T-cell (primary cell): ENCODE measurements at regions not wholly inside any gene's neighbourhood (a gene's known extent, or its start where the extent isn't known, plus 50 kb on each side); places are given as distances from the start of the nearest gene placed in this dataset.

Source experiments
- ATAC-seq, 4 experiments: fragments of 200-7000 bp in 3 of 4; fragments of 150-1000 bp in 1 of 4; cut with Tn5 transposase; replicated peaks in 1 of 4; 1 replicate in 3 of 4; 2 replicates in 1 of 4; pipeline ENCODE4 v1.10.0; 2021; ENCODE audit warnings: moderate library complexity in 3 of 4, mild to moderate bottlenecking in 2 of 4, moderate number of reproducible peaks in 1 of 4
- CTCF ChIA-PET, 2 donors: fragments of 300-600 bp; sonication (Branson Sonifier 250); formaldehyde crosslinking; loops; one replicate each; lab custom pipeline; 2022; ENCODE audit warnings: antibody characterized with exemption in 2 of 2; lab: Charles Lee
- POLR2A ChIA-PET, 2 donors: fragments of 300-600 bp; sonication (Branson Sonifier 250); formaldehyde crosslinking; loops; one replicate each; lab custom pipeline; 2022; ENCODE audit warnings: antibody characterized with exemption in 2 of 2; lab: Charles Lee
- DNase-seq, 35 experiments: peaks; one replicate each; pipeline versions ENCODE4 v3.0.0 to v3.0.0-alpha.2; 2013 to 2023
- H3K27ac ChIP-seq: one replicate; pipeline ENCODE4 v1.5.1; 2013; ENCODE audit warnings: low read length
- H3K27me3 ChIP-seq, 2 experiments: replicated peaks in 1 of 2; 1 replicate in 1 of 2; 2 replicates in 1 of 2; pipeline versions ENCODE4 v1.6.1 to v1.7.0; 2013; ENCODE audit warnings: low read length in 1 of 2, mixed read lengths in 1 of 2; ENCODE audit not compliant: control insufficient read depth in 2 of 2, insufficient read depth in 2 of 2; ENCODE audit errors: extremely low read depth in 1 of 2
- H3K36me3 ChIP-seq, 2 donors: 1 replicate in 1 of 2; 2 replicates in 1 of 2; pipeline versions ENCODE4 v1.6.1 to v1.7.0; 2013; ENCODE audit warnings: low read length in 1 of 2; ENCODE audit not compliant: control insufficient read depth in 2 of 2, insufficient read depth in 1 of 2; ENCODE audit errors: extremely low read depth in 1 of 2
- H3K4me1 ChIP-seq, 2 experiments: 1 replicate in 1 of 2; 2 replicates in 1 of 2; pipeline versions ENCODE4 v1.6.1 to v1.7.0; 2013; ENCODE audit warnings: low read length in 2 of 2, mixed read lengths in 1 of 2; ENCODE audit not compliant: insufficient read depth in 2 of 2, control insufficient read depth in 1 of 2; ENCODE audit errors: extremely low read depth in 1 of 2
- H3K4me3 ChIP-seq, 2 donors: 1 replicate in 1 of 2; 2 replicates in 1 of 2; pipeline versions ENCODE4 v1.5.1 to v1.7.0; 2013; ENCODE audit warnings: mild to moderate bottlenecking in 2 of 2, low read length in 1 of 2, moderate library complexity in 1 of 2; ENCODE audit not compliant: control insufficient read depth in 1 of 2; ENCODE audit errors: extremely low read depth in 1 of 2
- H3K9me3 ChIP-seq: 2 replicates; pipeline ENCODE4 v1.7.0; 2013
- H3K27ac Mint-ChIP-seq, 2 donors: one replicate each; pipeline ENCODE4 v1.8.0; 2020 to 2021; ENCODE audit warnings: mild to moderate bottlenecking in 2 of 2, mixed read lengths in 2 of 2
- H3K27me3 Mint-ChIP-seq, 2 donors: one replicate each; pipeline ENCODE4 v1.8.0; 2021 to 2022; ENCODE audit warnings: mixed read lengths in 2 of 2
- H3K36me3 Mint-ChIP-seq: one replicate; pipeline ENCODE4 v1.8.0; 2021; ENCODE audit warnings: mixed read lengths
- H3K4me1 Mint-ChIP-seq, 3 donors: one replicate each; pipeline ENCODE4 v1.8.0; 2020 to 2022; ENCODE audit warnings: mixed read lengths in 3 of 3, mild to moderate bottlenecking in 1 of 3
- H3K4me3 Mint-ChIP-seq, 3 donors: one replicate each; pipeline ENCODE4 v1.8.0; 2020 to 2022; ENCODE audit warnings: mild to moderate bottlenecking in 3 of 3, mixed read lengths in 3 of 3, moderate library complexity in 3 of 3
- H3K9me3 Mint-ChIP-seq, 3 donors: one replicate each; pipeline ENCODE4 v1.8.0; 2020 to 2022; ENCODE audit warnings: mixed read lengths in 3 of 3
- WGBS: methylation state at CpG from one replicate; pipeline ENCODE4 v1.1.5; 2013; ENCODE audit warnings: missing lambda C conversion rate; ENCODE audit not compliant: insufficient coverage; 5-methylcytosine and 5-hydroxymethylcytosine counted together

DNA sequence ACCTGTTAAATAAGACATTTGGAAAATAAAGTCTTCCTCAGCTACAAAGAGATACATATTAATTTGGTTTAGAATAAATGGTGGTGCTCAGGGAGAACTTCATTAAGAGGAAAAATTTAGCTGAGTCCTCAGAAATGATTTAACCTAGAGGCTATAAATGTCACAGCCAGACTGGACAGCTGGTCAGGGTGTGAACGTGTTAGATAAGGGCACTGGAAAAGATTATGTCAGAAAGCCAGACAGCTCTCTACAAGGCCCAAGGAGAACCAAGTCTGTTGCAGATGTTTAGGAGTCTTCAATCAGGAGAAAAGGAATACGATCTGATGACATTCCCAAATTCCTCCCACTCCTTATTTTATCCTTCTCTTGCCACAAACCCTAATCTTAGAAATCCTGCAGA, 265.2 kb downstream of the MAT2B start:
- CTCF ChIA-PET, result no interaction called here
- H3K27ac Mint-ChIP-seq, result no peak overlapping the region
- no peak for ATAC-seq
- POLR2A ChIA-PET, result no interaction called here
- DNase-seq, result no peak
- Histone ChIP-seq H3K36me3 (no peaks in the 10 kb centered on the region), H3K27me3 (no peaks in the 10 kb centered on the region), H3K9me3 (no peaks in the 10 kb centered on the region), H3K4me3 (no peak overlapping the region), H3K27ac (no peak overlapping the region), H3K4me1 (no peaks in the 10 kb centered on the region)
- H3K27me3 Mint-ChIP-seq, result peaks cover 0 to 3% of the 10 kb centered on the region in 2 donors
- H3K9me3 Mint-ChIP-seq, result peaks cover 0 to 9% (median 0%) of the 10 kb centered on the region in 3 donors
- H3K4me3 Mint-ChIP-seq, result no peak overlapping the region
- no peaks in the 10 kb centered on the region for H3K4me1 Mint-ChIP-seq
- no CpG with 5 or more reads among the region's 2 CpGs for WGBS
- no peaks in the 10 kb centered on the region for H3K36me3 Mint-ChIP-seq

- no peak for DNase-seq
- no peaks in the 10 kb centered on the region for H3K4me1 Mint-ChIP-seq
Observed at GRCh38 chr5:163772241-163772640, 266.8 kb downstream of the MAT2B start.

DNA sequence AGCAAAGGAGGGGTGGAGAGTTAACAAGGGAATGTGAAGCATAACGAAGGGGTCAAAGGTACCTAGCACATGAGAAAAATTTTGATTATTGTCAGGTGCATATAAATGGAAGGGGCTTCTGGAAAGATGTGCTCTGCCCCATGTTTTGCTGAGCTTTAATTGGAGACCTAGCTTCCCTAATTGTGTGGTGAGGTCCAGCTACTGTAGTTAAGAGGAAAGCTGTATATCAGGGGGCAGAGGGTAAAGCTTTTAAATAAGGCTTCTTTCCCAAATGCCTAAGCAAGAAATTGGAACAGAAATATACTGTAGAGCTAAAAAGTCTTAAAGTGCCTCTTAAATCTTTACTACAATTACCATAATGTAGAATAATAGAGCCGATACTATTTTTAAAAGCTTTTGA, 267.2 kb downstream of the MAT2B start:
- Histone ChIP-seq H3K4me1 (no peaks in the 10 kb centered on the region), H3K36me3 (no peaks in the 10 kb centered on the region), H3K27ac (no peak overlapping the region), H3K27me3 (no peaks in the 10 kb centered on the region), H3K4me3 (no peak overlapping the region), H3K9me3 (no peaks in the 10 kb centered on the region)
- Mint-ChIP-seq H3K36me3 (no peaks in the 10 kb centered on the region), H3K27me3 (peaks cover 0 to 3% of the 10 kb centered on the region in 2 donors), H3K4me1 (no peaks in the 10 kb centered on the region), H3K9me3 (peaks cover 0 to 9% (median 0%) of the 10 kb centered on the region in 3 donors), H3K4me3 (no peak overlapping the region), H3K27ac (no peak overlapping the region)
- CTCF ChIA-PET, result no interaction called here
- DNase-seq (no peak), ATAC-seq (no peak)
- 63% methylated on average over 1 of the region's 2 CpGs for WGBS
- POLR2A ChIA-PET, result no interaction called here

More at GRCh38 chr5:163772241-163772640, 266.8 kb downstream of the MAT2B start:
- POLR2A ChIA-PET, result no interaction called here
- H3K27me3 ChIP-seq, result no peaks in the 10 kb centered on the region
- no peak for ATAC-seq
- Mint-ChIP-seq H3K36me3 (no peaks in the 10 kb centered on the region), H3K4me3 (no peak overlapping the region), H3K9me3 (peaks cover 0 to 9% (median 0%) of the 10 kb centered on the region in 3 donors), H3K27me3 (peaks cover 0 to 3% of the 10 kb centered on the region in 2 donors), H3K27ac (no peak overlapping the region)
- no peak overlapping the region for H3K4me3 ChIP-seq
- H3K27ac ChIP-seq, result no peak overlapping the region
- H3K9me3 ChIP-seq, result no peaks in the 10 kb centered on the region
- no CpG with 5 or more reads among the region's 1 CpG for WGBS
- no peaks in the 10 kb centered on the region for H3K36me3 ChIP-seq
- CTCF ChIA-PET, result no interaction called here
- no peaks in the 10 kb centered on the region for H3K4me1 ChIP-seq

- Histone ChIP-seq H3K4me3 (no peak overlapping the region), H3K36me3 (no peaks in the 10 kb centered on the region), H3K4me1 (no peaks in the 10 kb centered on the region), H3K27me3 (no peaks in the 10 kb centered on the region), H3K27ac (no peak overlapping the region), H3K9me3 (no peaks in the 10 kb centered on the region)
- POLR2A ChIA-PET, result no interaction called here
- Mint-ChIP-seq H3K4me3 (no peak overlapping the region), H3K36me3 (no peaks in the 10 kb centered on the region), H3K9me3 (peaks cover 0 to 9% (median 0%) of the 10 kb centered on the region in 3 donors), H3K27me3 (peaks cover 0 to 3% of the 10 kb centered on the region in 2 donors), H3K27ac (no peak overlapping the region), H3K4me1 (no peaks in the 10 kb centered on the region)
- ATAC-seq (no peak), DNase-seq (no peak)
- CTCF ChIA-PET, result no interaction called here
- 93% methylated on average over 2 of the region's 6 CpGs for whole genome bisulfite sequencing
Observed at GRCh38 chr5:163773226-163773625, 267.8 kb downstream of the MAT2B start.

- no peaks in the 10 kb centered on the region for H3K36me3 Mint-ChIP-seq
- Histone ChIP-seq H3K4me1 (no peaks in the 10 kb centered on the region), H3K27ac (no peak overlapping the region), H3K27me3 (no peaks in the 10 kb centered on the region), H3K4me3 (no peak overlapping the region), H3K9me3 (no peaks in the 10 kb centered on the region), H3K36me3 (no peaks in the 10 kb centered on the region)
- 78% methylated on average over 1 of the region's 3 CpGs for WGBS
- H3K27me3 Mint-ChIP-seq, result no peaks in the 10 kb centered on the region
- H3K27ac Mint-ChIP-seq, result no peak overlapping the region
- CTCF ChIA-PET, result interaction anchor here in 1 of 2 donors (0.7 kb wide), 1 partner anchor 33 kb away, joined by 3 read pairs; no protein-coding TSS in a partner anchor
- H3K4me1 Mint-ChIP-seq, result no peaks in the 10 kb centered on the region
- H3K9me3 Mint-ChIP-seq, result peaks cover 5 to 11% (median 10%) of the 10 kb centered on the region in 3 donors
- H3K4me3 Mint-ChIP-seq, result no peak overlapping the region
- DNase-seq (no peak), ATAC-seq (no peak)
- POLR2A ChIA-PET, result interaction anchor here in 1 of 2 donors (0.6 kb wide), 1 partner anchor 70 kb away, joined by 3 read pairs; no protein-coding TSS in a partner anchor
Observed at GRCh38 chr5:163789870-163790269, 284.5 kb downstream of the MAT2B start.

- H3K4me3 ChIP-seq, result no peak overlapping the region
- H3K4me3 Mint-ChIP-seq, result no peak overlapping the region
- ATAC-seq (no peak), DNase-seq (no peak)
- H3K4me1 ChIP-seq, result no peaks in the 10 kb centered on the region
- WGBS, result no CpG with 5 or more reads among the region's 2 CpGs
- H3K27me3 ChIP-seq, result no peaks in the 10 kb centered on the region
- no peaks in the 10 kb centered on the region for H3K27me3 Mint-ChIP-seq
- ChIA-PET CTCF (no interaction called here), POLR2A (no interaction called here)
- H3K9me3 ChIP-seq, result no peaks in the 10 kb centered on the region
- no peaks in the 10 kb centered on the region for H3K36me3 Mint-ChIP-seq
- H3K27ac Mint-ChIP-seq, result no peak overlapping the region
- no peaks in the 10 kb centered on the region for H3K4me1 Mint-ChIP-seq
- H3K36me3 ChIP-seq, result no peaks in the 10 kb centered on the region
- H3K9me3 Mint-ChIP-seq, result peaks cover 4 to 13% (median 11%) of the 10 kb centered on the region in 3 donors
- H3K27ac ChIP-seq, result no peak overlapping the region
Observed at GRCh38 chr5:163790497-163790896, 285.1 kb downstream of the MAT2B start.

- POLR2A ChIA-PET, result interaction anchor here in 1 of 2 donors (0.9 kb wide), 1 partner anchor 116 kb away, joined by 6 read pairs; no protein-coding TSS in a partner anchor
- no peak overlapping the region for H3K4me3 ChIP-seq
- Mint-ChIP-seq H3K27me3 (no peaks in the 10 kb centered on the region), H3K4me1 (no peaks in the 10 kb centered on the region), H3K9me3 (peaks cover 0 to 14% (median 7%) of the 10 kb centered on the region in 3 donors), H3K36me3 (no peaks in the 10 kb centered on the region), H3K4me3 (no peak overlapping the region), H3K27ac (no peak overlapping the region)
- no peaks in the 10 kb centered on the region for H3K4me1 ChIP-seq
- no CpG with 5 or more reads among the region's 2 CpGs for WGBS
- H3K9me3 ChIP-seq, result no peaks in the 10 kb centered on the region
- ATAC-seq, result no peak
- CTCF ChIA-PET, result no interaction called here
- no peaks in the 10 kb centered on the region for H3K27me3 ChIP-seq
- no peaks in the 10 kb centered on the region for H3K36me3 ChIP-seq
- no peak for DNase-seq
- H3K27ac ChIP-seq, result no peak overlapping the region
Observed at GRCh38 chr5:163794993-163795392, 289.6 kb downstream of the MAT2B start.
